VCaP (cell line): ENCODE measurements at regions not wholly inside any gene's neighbourhood (a gene's known extent, or its start where the extent isn't known, plus 50 kb on each side); places are given as distances from the start of the nearest gene placed in this dataset.
"Not testable (repeated sequence)": the region's sequence is repeated elsewhere in the genome, so short reads cannot be mapped to it uniquely, and the experiment has no call there.

ENCODE experiments used
- H3K27ac ChIP-seq: fragments of 450-650 bp; 2 replicates; pipeline ENCODE4 v1.5.1; 2017
- CTCF ChIP-seq: fragments of 450-650 bp; conservative IDR thresholded peaks from 2 replicates; pipeline ENCODE4 v1.5.1; 2017; ENCODE audit warnings: mild to moderate bottlenecking, moderate library complexity

- no peak for TF ChIP-seq CTCF
- H3K27ac ChIP-seq: no peak overlapping the region
Measured at GRCh38 chr20:56773749-56774148, 144.6 kb downstream of the TFAP2C start.

- no peak overlapping the region for H3K27ac ChIP-seq
- no peak for TF ChIP-seq CTCF
Measured at GRCh38 chr20:56774873-56775272, 145.8 kb downstream of the TFAP2C start.

- no peak overlapping the region for H3K27ac ChIP-seq
- TF ChIP-seq CTCF: no peak
Measured at GRCh38 chr20:56776345-56776744, 147.2 kb downstream of the TFAP2C start.

- no peak for TF ChIP-seq CTCF
- H3K27ac ChIP-seq: peak overlapping the region; percentile 11; the same call in 1 of the 2 replicates
Measured at GRCh38 chr20:56778765-56779195, 149.7 kb downstream of the TFAP2C start.

GRCh38 chr20:56779452-56780143, 150.5 kb downstream of the TFAP2C start:
- no peak for TF ChIP-seq CTCF
- no peak overlapping the region for H3K27ac ChIP-seq

GRCh38 chr20:56780266-56780665, 151.2 kb downstream of the TFAP2C start:
- TF ChIP-seq CTCF: no peak
- H3K27ac ChIP-seq: no peak overlapping the region

- no peak overlapping the region for H3K27ac ChIP-seq
- no peak for TF ChIP-seq CTCF
Measured at GRCh38 chr20:56781108-56781739, 152.1 kb downstream of the TFAP2C start.

- H3K27ac ChIP-seq: not testable (repeated sequence)
Measured at GRCh38 chr20:56781987-56782560, 153.0 kb downstream of the TFAP2C start.

GRCh38 chr20:56782814-56783213, 153.7 kb downstream of the TFAP2C start:
- H3K27ac ChIP-seq: not testable (repeated sequence)
